WTC11 (cell line): ENCODE measurements at regions not wholly inside any gene's neighbourhood (a gene's known extent, or its start where the extent isn't known, plus 50 kb on each side); places are given as distances from the start of the nearest gene placed in this dataset.

Experiments
- CREB1 ChIP-seq: sonication (generic); formaldehyde crosslinking; IDR thresholded peaks from 2 replicates; pipeline ENCODE4 v1.8.0; 2023; ENCODE audit warnings: mild to moderate bottlenecking, missing genetic modification reagents
- E2F1 ChIP-seq: sonication (generic); formaldehyde crosslinking; IDR thresholded peaks from 2 replicates; pipeline ENCODE4 v1.8.0; 2022; ENCODE audit warnings: mild to moderate bottlenecking, missing genetic modification reagents
- ELF4 ChIP-seq: sonication (generic); formaldehyde crosslinking; IDR thresholded peaks from 2 replicates; pipeline ENCODE4 v1.8.1; 2022; ENCODE audit warnings: low read depth, mild to moderate bottlenecking, moderate library complexity, missing genetic modification reagents
- GRHL2 ChIP-seq: fragments of 250-450 bp; sonication (Bioruptor Pico); IDR thresholded peaks from 2 replicates; pipeline ENCODE4 v1.8.0; 2022; ENCODE audit warnings: mild to moderate bottlenecking, moderate library complexity; ENCODE audit not compliant: insufficient replicate concordance, severe bottlenecking
- MYBL2 ChIP-seq: sonication (generic); formaldehyde crosslinking; IDR thresholded peaks from 2 replicates; pipeline ENCODE4 v1.8.1; 2023; ENCODE audit warnings: mild to moderate bottlenecking, moderate library complexity, missing genetic modification reagents
- SMAD3 ChIP-seq: sonication (generic); formaldehyde crosslinking; IDR thresholded peaks from 2 replicates; pipeline ENCODE4 v1.8.0; 2022; ENCODE audit warnings: missing genetic modification reagents, mild to moderate bottlenecking, borderline replicate concordance
- USF2 ChIP-seq: sonication (generic); formaldehyde crosslinking; IDR thresholded peaks from 2 replicates; pipeline ENCODE4 v1.8.1; 2023; ENCODE audit warnings: mild to moderate bottlenecking, missing genetic modification reagents, moderate library complexity
- ZNF317 ChIP-seq: sonication (generic); formaldehyde crosslinking; IDR thresholded peaks from 2 replicates; pipeline ENCODE4 v1.8.1; 2023; ENCODE audit warnings: low read depth, mild to moderate bottlenecking, moderate library complexity, missing genetic modification reagents, borderline replicate concordance
- ZNF671 ChIP-seq: fragments of 250-450 bp; sonication (Bioruptor Pico); IDR thresholded peaks from 2 replicates; pipeline ENCODE4 v1.8.0; 2021; ENCODE audit warnings: mild to moderate bottlenecking
- TF ChIP-seq, protein P1 (sequence below): fragments of 200-600 bp; IDR thresholded peaks from 2 replicates; pipeline ENCODE4 v1.8.0; 2022; ENCODE audit warnings: antibody characterized with exemption
- TF ChIP-seq, protein P2 (sequence below): sonication (generic); formaldehyde crosslinking; conservative IDR thresholded peaks from 2 replicates; pipeline ENCODE4 v1.8.1; 2022; ENCODE audit warnings: mild to moderate bottlenecking, missing genetic modification reagents
- TF ChIP-seq, protein P3 (sequence below): fragments of 250-450 bp; sonication (Bioruptor Pico); IDR thresholded peaks from 2 replicates; pipeline ENCODE4 v1.9.0; 2021; ENCODE audit warnings: mild to moderate bottlenecking

DNA sequence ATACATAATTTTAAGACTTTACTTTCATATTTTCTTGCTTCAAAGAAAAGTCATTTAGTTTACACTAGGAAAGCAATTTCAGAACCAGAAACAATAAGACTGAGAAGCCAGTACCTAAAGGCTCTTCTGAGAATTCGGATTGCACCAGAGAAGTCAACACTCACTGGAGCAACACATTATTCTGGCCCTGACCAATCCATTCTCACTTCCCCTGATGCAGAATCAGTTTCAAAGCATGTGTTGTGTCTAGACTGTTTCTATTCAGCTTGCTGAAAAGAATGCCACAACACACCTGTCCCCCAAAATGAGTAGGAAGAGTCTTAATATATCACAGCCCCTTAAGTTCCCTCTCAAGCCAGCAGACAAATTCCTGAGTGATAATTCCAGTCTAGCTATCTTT lies 1074.3 kb upstream of the TENM4 start:
- TF ChIP-seq, protein P1, sequence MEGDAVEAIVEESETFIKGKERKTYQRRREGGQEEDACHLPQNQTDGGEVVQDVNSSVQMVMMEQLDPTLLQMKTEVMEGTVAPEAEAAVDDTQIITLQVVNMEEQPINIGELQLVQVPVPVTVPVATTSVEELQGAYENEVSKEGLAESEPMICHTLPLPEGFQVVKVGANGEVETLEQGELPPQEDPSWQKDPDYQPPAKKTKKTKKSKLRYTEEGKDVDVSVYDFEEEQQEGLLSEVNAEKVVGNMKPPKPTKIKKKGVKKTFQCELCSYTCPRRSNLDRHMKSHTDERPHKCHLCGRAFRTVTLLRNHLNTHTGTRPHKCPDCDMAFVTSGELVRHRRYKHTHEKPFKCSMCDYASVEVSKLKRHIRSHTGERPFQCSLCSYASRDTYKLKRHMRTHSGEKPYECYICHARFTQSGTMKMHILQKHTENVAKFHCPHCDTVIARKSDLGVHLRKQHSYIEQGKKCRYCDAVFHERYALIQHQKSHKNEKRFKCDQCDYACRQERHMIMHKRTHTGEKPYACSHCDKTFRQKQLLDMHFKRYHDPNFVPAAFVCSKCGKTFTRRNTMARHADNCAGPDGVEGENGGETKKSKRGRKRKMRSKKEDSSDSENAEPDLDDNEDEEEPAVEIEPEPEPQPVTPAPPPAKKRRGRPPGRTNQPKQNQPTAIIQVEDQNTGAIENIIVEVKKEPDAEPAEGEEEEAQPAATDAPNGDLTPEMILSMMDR = no peak
- TF ChIP-seq USF2 (CRISPR knock-in tag) = no peak
- no peak for TF ChIP-seq E2F1
- TF ChIP-seq, protein P2, sequence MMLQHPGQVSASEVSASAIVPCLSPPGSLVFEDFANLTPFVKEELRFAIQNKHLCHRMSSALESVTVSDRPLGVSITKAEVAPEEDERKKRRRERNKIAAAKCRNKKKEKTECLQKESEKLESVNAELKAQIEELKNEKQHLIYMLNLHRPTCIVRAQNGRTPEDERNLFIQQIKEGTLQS (CRISPR knock-in tag) = no peak
- no peak for TF ChIP-seq ZNF671 (CRISPR knock-in tag)
- TF ChIP-seq GRHL2 (CRISPR knock-in tag) = no peak
- TF ChIP-seq MYBL2 (CRISPR knock-in tag) = no peak
- TF ChIP-seq, protein P3, sequence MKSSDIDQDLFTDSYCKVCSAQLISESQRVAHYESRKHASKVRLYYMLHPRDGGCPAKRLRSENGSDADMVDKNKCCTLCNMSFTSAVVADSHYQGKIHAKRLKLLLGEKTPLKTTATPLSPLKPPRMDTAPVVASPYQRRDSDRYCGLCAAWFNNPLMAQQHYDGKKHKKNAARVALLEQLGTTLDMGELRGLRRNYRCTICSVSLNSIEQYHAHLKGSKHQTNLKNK (CRISPR knock-in tag) = no peak
- no peak for TF ChIP-seq SMAD3 (CRISPR knock-in tag)
- no peak for TF ChIP-seq ZNF317 (CRISPR knock-in tag)
- TF ChIP-seq CREB1 (CRISPR knock-in tag) = no peak
- no peak for TF ChIP-seq ELF4
